H1 (cell line): ENCODE measurements at regions not wholly inside any gene's neighbourhood (a gene's known extent, or its start where the extent isn't known, plus 50 kb on each side); places are given as distances from the start of the nearest gene placed in this dataset.

Experiments used
- CTCF ChIA-PET: fragments of 300-600 bp; sonication (Branson Sonifier 250); formaldehyde crosslinking; loops from one replicate; lab custom pipeline; 2021; ENCODE audit not compliant: partially characterized antibody; lab: Charles Lee
- POLR2A ChIA-PET: fragments of 300-600 bp; sonication (Branson Sonifier 250); formaldehyde crosslinking; loops from one replicate; lab custom pipeline; 2021; ENCODE audit warnings: inconsistent platforms; ENCODE audit not compliant: partially characterized antibody; lab: Charles Lee
- DNase-seq, 2 experiments: peaks; one replicate each; pipeline versions ENCODE4 v3.0.0 to v3.0.0-alpha.2; 2010 to 2022; ENCODE audit warnings: low spot score in 2 of 2, low read depth in 1 of 2, mixed read lengths in 1 of 2
- FAIRE-seq: peaks from 2 replicates; lab custom pipeline; 2011; peaks lifted over from hg19 to GRCh38; lab: Jason Lieb, UNC
- H2AFZ ChIP-seq: 2 replicates; pipeline ENCODE4 v1.8.1; 2012; ENCODE audit warnings: low read length, inconsistent platforms
- H2AK5ac ChIP-seq: 2 replicates; pipeline ENCODE4 v1.6.1; 2013; ENCODE audit warnings: low read depth, low read length
- H2BK120ac ChIP-seq: replicated peaks from 2 replicates; pipeline ENCODE3; 2013; ENCODE audit warnings: low read depth, low read length, inconsistent platforms
- H2BK12ac ChIP-seq: 2 replicates; pipeline ENCODE4 v1.6.1; 2013; ENCODE audit warnings: low read depth, low read length
- H2BK15ac ChIP-seq: 2 replicates; pipeline ENCODE4 v1.6.1; 2013; ENCODE audit warnings: low read length
- H2BK20ac ChIP-seq: 2 replicates; pipeline ENCODE4 v1.6.1; 2013; ENCODE audit warnings: low read length
- H2BK5ac ChIP-seq: 2 replicates; pipeline ENCODE4 v1.6.1; 2013; ENCODE audit warnings: low read depth, low read length
- H3K14ac ChIP-seq: 2 replicates; pipeline ENCODE4 v1.6.1; 2013; ENCODE audit warnings: inconsistent platforms; ENCODE audit not compliant: insufficient read length
- H3K18ac ChIP-seq: 2 replicates; pipeline ENCODE4 v1.6.1; 2013; ENCODE audit warnings: low read length; ENCODE audit errors: extremely low read depth
- H3K23ac ChIP-seq: 2 replicates; pipeline ENCODE4 v1.6.1; 2013; ENCODE audit warnings: inconsistent platforms; ENCODE audit not compliant: insufficient read length
- H3K23me2 ChIP-seq: 2 replicates; pipeline ENCODE4 v1.6.1; 2013; ENCODE audit warnings: low read depth, low read length
- H3K27ac ChIP-seq: 2 replicates; pipeline ENCODE4 v1.6.1; 2011; ENCODE audit warnings: low read depth, low read length, inconsistent platforms
- H3K27me3 ChIP-seq, 4 experiments: replicated peaks in 1 of 4; 1 replicate in 1 of 4; 2 replicates in 3 of 4; pipeline versions ENCODE4 v1.6.1 to v1.8.1; 2011 to 2013; ENCODE audit warnings: low read length in 3 of 4, mild to moderate bottlenecking in 3 of 4, inconsistent platforms in 2 of 4, mixed read lengths in 2 of 4, moderate library complexity in 1 of 4; ENCODE audit not compliant: control insufficient read depth in 3 of 4, insufficient read depth in 3 of 4; ENCODE audit errors: extremely low read depth in 1 of 4
- H3K36me3 ChIP-seq, 4 experiments: 2 replicates each; pipeline versions ENCODE4 v1.6.1 to v1.8.1; 2011 to 2013; ENCODE audit warnings: mild to moderate bottlenecking in 4 of 4, low read length in 3 of 4, moderate library complexity in 2 of 4, control low read depth in 1 of 4, inconsistent platforms in 1 of 4; ENCODE audit not compliant: insufficient read depth in 4 of 4, control insufficient read depth in 2 of 4
- H3K4ac ChIP-seq: replicated peaks from 2 replicates; pipeline ENCODE3; 2013; ENCODE audit warnings: low read length, low read depth, mixed read lengths, inconsistent platforms; ENCODE audit not compliant: insufficient read length
- H3K4me1 ChIP-seq, 4 experiments: replicated peaks in 1 of 4; 1 replicate in 1 of 4; 2 replicates in 3 of 4; pipeline versions ENCODE4 v1.6.1 to v1.8.1; 2011 to 2013; ENCODE audit warnings: low read length in 3 of 4, inconsistent platforms in 2 of 4, mixed read lengths in 1 of 4; ENCODE audit not compliant: insufficient read depth in 4 of 4, control insufficient read depth in 3 of 4
- H3K4me2 ChIP-seq, 2 experiments: 2 replicates each; pipeline versions ENCODE4 v1.6.1 to v1.8.1; 2011 to 2013; ENCODE audit warnings: low read depth in 2 of 2, low read length in 2 of 2, control low read depth in 1 of 2, inconsistent platforms in 1 of 2, mild to moderate bottlenecking in 1 of 2; ENCODE audit not compliant: insufficient read depth in 1 of 2
- H3K4me3 ChIP-seq, 4 experiments: fragments of 200-600, 300-600 bp in 1 of 4; sonication (generic), shearing (Covaris generic), sonication (Bioruptor Twin) in 1 of 4; 2 replicates each; pipeline versions ENCODE4 v1.5.1 to v1.8.1; 2011 to 2016; ENCODE audit warnings: low read length in 4 of 4, low read depth in 3 of 4, control low read depth in 2 of 4, inconsistent platforms in 2 of 4, mild to moderate bottlenecking in 2 of 4, mixed read lengths in 1 of 4, moderate library complexity in 1 of 4; ENCODE audit not compliant: insufficient read depth in 2 of 4; ENCODE audit errors: extremely low read depth in 1 of 4
- H3K56ac ChIP-seq: replicated peaks from 2 replicates; pipeline ENCODE3; 2013; ENCODE audit warnings: low read depth, mild to moderate bottlenecking, mixed read lengths, low read length, inconsistent platforms; ENCODE audit not compliant: insufficient read length
- H3K79me1 ChIP-seq: 2 replicates; pipeline ENCODE4 v1.6.1; 2013; ENCODE audit warnings: low read depth, low read length, control low read depth
- H3K79me2 ChIP-seq, 2 experiments: 2 replicates each; pipeline versions ENCODE4 v1.6.1 to v1.8.1; 2012 to 2013; ENCODE audit warnings: low read length in 2 of 2, mild to moderate bottlenecking in 2 of 2, inconsistent platforms in 1 of 2; ENCODE audit not compliant: insufficient read depth in 2 of 2, control insufficient read depth in 1 of 2
- H3K9ac ChIP-seq, 4 experiments: replicated peaks in 1 of 4; 1 replicate in 1 of 4; 2 replicates in 3 of 4; pipeline versions ENCODE4 v1.6.1 to v1.8.1; 2011 to 2013; ENCODE audit warnings: low read depth in 3 of 4, low read length in 3 of 4, control low read depth in 2 of 4, mild to moderate bottlenecking in 2 of 4, moderate library complexity in 2 of 4, inconsistent platforms in 1 of 4; ENCODE audit errors: extremely low read depth in 1 of 4
- H3K9me3 ChIP-seq, 2 experiments: 2 replicates each; pipeline versions ENCODE4 v1.6.1 to v1.8.1; 2012 to 2013; ENCODE audit warnings: mild to moderate bottlenecking in 2 of 2, moderate library complexity in 2 of 2, control low read depth in 1 of 2, inconsistent platforms in 1 of 2, low read depth in 1 of 2, low read length in 1 of 2, mixed read lengths in 1 of 2; ENCODE audit not compliant: insufficient read depth in 2 of 2
- H4K20me1 ChIP-seq, 2 experiments: replicated peaks in 1 of 2; 2 replicates each; pipeline versions ENCODE3 to v1.8.1; 2011 to 2013; ENCODE audit warnings: inconsistent platforms in 2 of 2, low read length in 2 of 2, mild to moderate bottlenecking in 1 of 2; ENCODE audit not compliant: insufficient read depth in 2 of 2, control insufficient read depth in 1 of 2
- H4K5ac ChIP-seq: 2 replicates; pipeline ENCODE4 v1.6.1; 2013; ENCODE audit warnings: low read length, low read depth, mixed read lengths, inconsistent platforms; ENCODE audit not compliant: insufficient read length
- H4K8ac ChIP-seq: 2 replicates; pipeline ENCODE4 v1.8.0; 2013; ENCODE audit warnings: mild to moderate bottlenecking, moderate library complexity, low read length, inconsistent platforms; ENCODE audit not compliant: insufficient read depth; ENCODE audit errors: extremely low read depth
- H4K91ac ChIP-seq: replicated peaks from 2 replicates; pipeline ENCODE3; 2013; ENCODE audit warnings: low read length, mixed read lengths, inconsistent platforms; ENCODE audit not compliant: insufficient read length
- EZH2 ChIP-seq: fragments of 200-600 bp; sonication (generic); IDR thresholded peaks from 2 replicates; pipeline ENCODE4 v1.7.1; 2012; ENCODE audit warnings: low read depth, mild to moderate bottlenecking, moderate library complexity, low read length, inconsistent platforms; ENCODE audit not compliant: severe bottlenecking
- RXRA ChIP-seq: IDR thresholded peaks from 2 replicates; pipeline ENCODE4 v1.6.1; 2011; ENCODE audit warnings: low read depth, mild to moderate bottlenecking, low read length, moderate library complexity; ENCODE audit not compliant: insufficient read depth
- SP1 ChIP-seq: IDR thresholded peaks from 2 replicates; pipeline ENCODE4 v1.6.1; 2011; ENCODE audit warnings: low read depth, low read length
- WGBS, 2 experiments: shearing (Covaris generic) in 1 of 2; methylation state at CpG; one replicate each; pipeline versions ENCODE4 v1.1.6 to v1.1.7; 2013 to 2015; ENCODE audit warnings: low lambda C conversion rate in 2 of 2, mixed read lengths in 2 of 2, inconsistent platforms in 1 of 2, low coverage in 1 of 2, missing lambda C conversion rate in 1 of 2; ENCODE audit not compliant: insufficient replicate concordance in 2 of 2, insufficient coverage in 1 of 2, insufficient read length in 1 of 2; ENCODE audit errors: extremely low coverage in 1 of 2, missing lambda C conversion rate in 1 of 2; 5-methylcytosine and 5-hydroxymethylcytosine counted together

DNA sequence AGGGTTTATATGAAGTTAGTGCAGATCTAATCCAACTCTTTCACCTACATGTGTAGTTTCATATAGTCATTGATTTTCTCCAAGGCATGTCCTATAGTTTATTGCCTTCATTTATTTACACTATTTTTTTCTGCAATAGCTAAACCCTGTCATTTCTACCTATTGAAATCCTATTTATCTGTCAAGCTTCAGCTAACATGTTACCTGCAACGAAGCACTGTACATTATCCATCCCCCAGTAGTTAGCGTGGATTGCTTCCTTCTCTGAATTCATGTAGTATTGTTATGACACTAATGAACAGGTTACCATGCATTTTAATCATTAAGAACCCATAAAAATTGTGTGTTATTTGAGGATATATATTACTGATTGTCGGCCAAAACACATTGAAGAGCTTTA, 742.9 kb upstream of the PCDH20 start:
- no peak overlapping the region for H2BK120ac ChIP-seq
- no peak overlapping the region for H2BK5ac ChIP-seq
- no peak overlapping the region for H3K23ac ChIP-seq
- no peak overlapping the region for H3K27ac ChIP-seq
- no peak overlapping the region for H4K8ac ChIP-seq
- H2BK15ac ChIP-seq = no peak overlapping the region
- no peaks in the 10 kb centered on the region for H3K4me1 ChIP-seq
- no peak overlapping the region for H2BK20ac ChIP-seq
- no peaks in the 10 kb centered on the region for H3K23me2 ChIP-seq
- H3K14ac ChIP-seq = no peak overlapping the region
- H2BK12ac ChIP-seq = no peak overlapping the region
- DNase-seq = no peak
- no peaks in the 10 kb centered on the region for H3K79me2 ChIP-seq
- H4K5ac ChIP-seq = no peak overlapping the region
- no peak overlapping the region for H4K91ac ChIP-seq
- H3K9me3 ChIP-seq = peaks cover 3 to 4% of the 10 kb centered on the region in 2 experiments; a peak in 2 of 4 replicates
- no peak overlapping the region for H3K18ac ChIP-seq
- no peak overlapping the region for H3K9ac ChIP-seq
- no peak overlapping the region for H3K56ac ChIP-seq
- H4K20me1 ChIP-seq = no peaks in the 10 kb centered on the region
- ChIA-PET POLR2A (no interaction called here), CTCF (interaction anchor here (0.8 to 1.5 kb wide), 2 partner anchors 20 to 53 kb away, joined by 3 to 4 read pairs; no protein-coding TSS in a partner anchor)
- H3K36me3 ChIP-seq = no peaks in the 10 kb centered on the region
- no peaks in the 10 kb centered on the region for H3K79me1 ChIP-seq
- FAIRE-seq = no peak
- no peaks in the 10 kb centered on the region for H3K27me3 ChIP-seq
- no peak for TF ChIP-seq SP1
- no peak for TF ChIP-seq EZH2
- no peak for TF ChIP-seq RXRA
- no peak overlapping the region for H3K4ac ChIP-seq
- WGBS, 2 experiments = 94% methylated on average over 3 of the region's 3 CpGs; no CpG with 5 or more reads in 1 of the 2 experiments
- H3K4me3 ChIP-seq = no peak overlapping the region
- H2AK5ac ChIP-seq = no peak overlapping the region
- H2AFZ ChIP-seq = no peak overlapping the region
- no peak overlapping the region for H3K4me2 ChIP-seq
